ENCODE measurements at regions not wholly inside any gene's neighbourhood (a gene's known extent, or its start where the extent isn't known, plus 50 kb on each side); places are given as distances from the start of the nearest gene placed in this dataset.
"Not testable (repeated sequence)": the region's sequence is repeated elsewhere in the genome, so short reads cannot be mapped to it uniquely, and the experiment has no call there.

DNA sequence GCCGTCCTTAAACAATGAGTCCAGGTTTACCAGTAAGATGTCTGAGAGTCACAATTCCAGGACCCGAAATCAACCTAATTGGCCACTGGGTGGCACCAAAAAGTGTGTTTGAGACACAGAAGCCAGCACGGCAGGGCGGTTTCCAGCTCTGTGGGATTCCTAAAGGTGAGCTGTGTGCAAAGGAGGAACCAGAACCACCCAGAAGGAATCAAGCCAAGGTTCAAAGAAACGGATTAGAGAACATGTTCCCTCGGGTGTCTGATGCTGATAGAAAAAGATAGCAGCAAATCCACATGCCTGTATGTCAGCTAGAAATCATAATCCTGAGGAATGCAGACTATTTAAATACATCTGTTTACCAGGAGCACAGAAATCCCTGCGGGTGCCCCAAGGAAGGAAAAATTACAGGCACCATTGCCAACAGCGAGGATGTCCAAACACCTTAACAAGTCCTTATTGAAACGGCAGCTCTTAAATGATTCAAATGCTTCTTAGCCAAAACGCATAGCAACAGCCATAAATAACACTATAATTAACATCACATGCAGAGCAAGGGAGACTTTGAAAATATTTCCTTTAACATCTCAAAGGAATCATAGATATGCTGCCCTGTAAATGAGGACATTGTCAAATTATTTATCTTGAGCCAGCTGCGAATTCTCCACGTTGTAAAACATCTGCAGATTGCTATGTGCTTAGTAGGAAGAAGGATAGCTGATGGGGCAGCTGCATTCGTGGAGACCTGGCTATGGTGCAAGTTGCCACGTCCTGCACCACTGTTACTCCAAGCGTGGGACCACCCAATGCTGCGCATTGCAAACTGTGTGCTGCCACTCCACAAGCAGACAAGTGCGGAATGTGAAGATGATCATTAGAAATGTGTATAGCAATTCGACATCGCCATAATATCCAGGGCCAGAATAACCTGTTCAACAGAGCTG is 318.7 kb upstream of the NCKAP5 start:
- peak; percentile 83 for ATAC-seq

DNA sequence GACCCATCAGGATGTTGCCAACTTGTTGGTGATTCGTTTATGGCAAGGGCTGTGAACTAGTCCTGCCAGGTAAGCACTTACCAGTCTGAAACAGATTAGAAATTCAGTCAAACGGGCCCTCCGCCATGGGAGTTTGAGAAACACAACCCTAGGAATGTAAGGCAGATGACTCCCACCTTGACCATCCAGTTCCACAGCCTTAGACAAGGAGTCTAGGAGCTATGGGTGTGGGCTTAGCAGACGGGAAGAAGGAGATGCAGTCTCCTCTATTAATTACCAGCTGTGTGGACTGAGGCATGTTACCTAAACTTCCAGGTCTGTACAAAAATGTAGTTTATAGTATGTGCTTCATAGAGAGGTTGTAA is 319.4 kb upstream of the NCKAP5 start:
- ATAC-seq = peak; percentile 68

DNA sequence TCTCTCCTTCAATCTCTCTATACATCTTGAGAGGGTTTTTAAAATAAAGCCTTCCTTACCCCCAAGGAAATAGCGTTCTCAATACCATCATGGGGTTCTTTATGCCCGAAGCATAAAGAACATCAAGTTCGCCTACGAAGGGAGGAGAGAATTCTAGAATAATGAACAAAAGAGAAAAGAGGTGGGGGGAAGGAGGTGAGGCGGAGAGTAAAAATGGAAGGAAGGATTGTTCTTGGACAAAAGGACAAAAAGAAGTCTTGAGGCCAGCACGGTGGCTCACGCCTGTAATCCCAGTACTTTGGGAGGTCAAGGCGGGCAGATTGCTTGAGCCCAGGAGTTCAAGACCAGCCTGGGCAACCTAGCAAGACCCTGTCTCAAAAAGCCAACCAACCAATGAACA is 319.8 kb upstream of the NCKAP5 start:
- no peak for ATAC-seq

DNA sequence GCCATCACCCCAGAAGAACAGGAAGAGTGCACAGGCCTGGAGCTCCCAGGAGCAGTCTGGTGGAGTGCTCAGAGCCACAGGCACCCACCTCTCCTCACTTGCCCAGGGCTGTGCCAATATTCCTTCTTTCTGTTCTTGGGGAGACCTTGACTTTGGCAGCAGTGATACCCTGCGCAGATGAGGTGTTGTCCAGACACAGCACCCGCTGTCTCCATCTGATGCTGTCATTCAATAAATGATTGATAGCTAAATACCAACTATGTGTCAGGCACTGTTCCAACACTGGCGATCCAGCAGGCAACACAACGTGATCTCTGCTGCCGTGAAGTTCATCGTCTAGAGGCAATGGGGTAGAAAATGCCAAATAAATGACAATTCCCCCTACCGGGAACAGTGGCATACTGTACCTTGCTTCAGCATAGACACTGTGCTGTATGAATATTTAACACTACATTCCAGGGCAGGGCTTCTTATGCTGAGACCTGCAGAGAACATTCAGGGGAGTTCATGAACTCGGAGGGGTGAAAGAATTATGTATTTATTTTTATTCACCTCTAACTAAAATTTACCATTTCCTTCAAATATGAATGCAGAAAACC is 320.5 kb upstream of the NCKAP5 start:
- no peak for ATAC-seq

DNA sequence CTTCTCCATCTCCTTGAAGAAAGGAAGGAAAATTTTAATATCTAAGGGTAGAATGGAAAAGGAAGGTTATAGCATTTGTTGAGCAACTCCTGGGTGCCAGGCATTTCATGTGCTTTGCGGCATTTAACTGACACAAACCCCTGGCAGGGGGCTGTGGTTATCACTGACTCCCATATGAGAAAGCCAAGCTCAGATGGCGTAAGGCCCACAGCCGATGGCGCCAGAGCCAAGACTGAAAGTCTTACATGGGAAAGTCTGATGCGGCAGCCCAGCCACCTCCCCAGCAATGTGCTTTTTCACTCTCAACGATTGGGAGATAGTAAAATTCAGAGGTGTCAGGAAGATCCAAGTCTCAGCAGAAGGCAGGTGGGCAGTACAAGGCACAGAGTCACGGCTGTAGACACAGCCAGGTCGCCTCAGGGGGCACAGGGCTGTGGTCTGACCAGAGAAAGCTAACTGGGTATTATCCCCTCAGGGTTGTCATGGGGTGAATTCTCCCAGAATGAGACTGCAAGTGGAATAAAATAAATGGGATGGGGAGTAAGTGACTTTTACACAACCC is 324.2 kb upstream of the NCKAP5 start:
- ATAC-seq = no peak

DNA sequence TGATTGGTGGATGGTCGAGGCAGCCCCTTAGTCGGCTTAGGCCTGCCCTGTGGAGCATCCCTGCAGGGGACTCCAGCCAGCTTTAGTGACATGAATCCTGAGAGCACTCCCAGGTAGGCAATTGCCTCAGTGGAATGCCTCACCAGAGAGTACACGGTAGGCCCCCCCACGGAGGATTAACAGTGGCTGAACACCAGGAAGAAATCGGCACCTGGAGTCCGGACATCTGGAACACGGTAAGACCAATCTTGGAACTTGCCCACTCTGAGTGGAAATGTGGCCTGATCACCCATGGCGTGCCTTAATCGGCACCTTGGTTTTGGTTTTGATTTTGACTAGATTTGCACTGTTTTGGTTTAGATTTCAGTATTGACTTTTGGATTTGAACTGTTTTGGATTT is 326.2 kb upstream of the NCKAP5 start:
- ATAC-seq = no peak

DNA sequence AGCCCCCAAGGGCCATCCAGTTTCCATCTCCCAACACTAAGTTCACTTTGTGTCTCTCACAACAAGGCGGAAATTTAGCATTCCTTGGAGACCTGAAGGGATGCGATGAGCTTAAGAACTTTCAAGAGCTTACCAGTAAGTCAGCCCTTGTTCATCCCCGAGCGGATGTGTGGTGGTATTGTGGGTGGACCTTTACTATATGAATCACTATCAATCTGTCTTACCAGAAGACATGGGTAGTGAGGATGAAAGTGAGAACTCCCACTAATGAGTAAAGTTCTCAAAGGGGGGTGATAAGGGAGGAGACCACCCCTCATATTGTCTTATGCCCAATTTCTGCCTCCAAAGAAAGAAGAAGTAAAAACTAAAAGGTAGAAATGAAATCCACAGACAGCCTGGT is 329.6 kb upstream of the NCKAP5 start:
- not testable (repeated sequence) for ATAC-seq

DNA sequence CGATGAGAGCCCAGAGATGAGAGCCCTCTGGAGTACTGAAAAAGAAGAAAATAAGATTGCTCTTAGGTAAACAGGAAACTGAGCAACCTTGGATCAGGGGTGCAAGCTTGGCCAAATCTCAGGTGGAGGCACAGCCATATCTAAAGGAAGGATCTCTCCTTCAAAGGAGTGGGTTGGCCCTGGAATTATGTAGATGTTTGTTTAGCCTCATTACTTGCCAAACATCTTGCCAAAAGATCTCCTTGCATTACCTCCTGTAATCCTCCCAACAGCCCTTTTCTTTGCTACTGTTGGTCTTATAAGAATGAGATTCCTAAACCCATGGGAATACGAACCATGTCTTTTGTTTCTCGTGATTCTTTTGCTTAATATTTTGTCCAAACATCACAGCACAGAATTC is 332.6 kb upstream of the NCKAP5 start:
- ATAC-seq = no peak

DNA sequence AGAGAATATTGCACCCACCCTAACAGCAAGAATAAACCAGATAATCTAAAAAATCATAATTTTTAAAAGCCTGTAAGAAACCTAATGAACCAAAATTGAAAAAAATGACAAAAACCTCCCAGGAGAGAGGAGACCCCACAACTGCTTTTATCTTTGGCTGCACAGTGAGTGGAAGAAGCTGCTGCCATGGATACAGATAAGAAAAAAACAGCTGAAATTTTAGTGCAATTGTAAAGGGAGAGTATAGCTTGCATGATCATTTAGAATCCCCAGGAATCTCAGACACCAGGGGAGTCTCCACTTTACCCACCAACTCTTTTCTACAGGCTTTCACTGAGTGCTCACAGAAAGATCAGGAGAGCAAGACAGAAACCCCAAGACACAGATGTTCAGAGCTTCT is 338.1 kb upstream of the NCKAP5 start:
- no peak for ATAC-seq

DNA sequence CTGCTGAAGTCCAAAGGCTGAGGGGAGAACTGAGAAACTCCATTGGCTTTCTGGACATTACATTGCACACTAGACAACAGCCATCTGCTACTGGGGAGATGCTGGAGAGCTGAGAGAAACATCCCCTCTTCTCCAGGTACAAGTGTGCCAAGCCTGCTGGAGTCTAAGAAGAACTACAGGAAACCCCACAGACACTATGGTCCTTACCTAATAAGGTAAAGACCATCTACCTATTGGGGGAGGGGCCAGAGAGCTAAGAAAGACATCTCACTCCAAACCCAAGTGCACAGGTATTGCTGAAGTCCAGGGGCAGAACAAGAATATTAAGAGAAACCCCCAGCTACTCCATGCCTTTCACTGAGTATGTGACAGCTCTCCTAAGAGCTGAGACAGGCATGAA is 338.7 kb upstream of the NCKAP5 start:
- ATAC-seq = no peak

DNA sequence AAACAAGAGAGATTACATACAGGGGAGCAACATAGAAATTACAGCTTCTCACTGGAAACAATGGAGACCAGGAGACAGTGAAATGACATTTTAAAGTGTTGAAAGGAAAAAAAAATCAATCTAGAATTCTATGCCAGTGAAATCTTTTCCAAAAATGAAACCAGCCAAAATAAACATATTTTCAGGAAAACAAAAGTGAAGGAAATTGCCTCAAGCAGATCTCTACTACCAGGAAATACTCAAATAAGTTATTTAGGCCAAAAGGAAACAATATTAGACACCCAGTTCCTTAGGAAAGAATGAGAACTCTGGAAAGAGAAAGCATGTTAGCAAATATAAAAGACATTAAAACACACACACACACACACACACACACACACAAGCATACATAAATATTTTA is 339.9 kb upstream of the NCKAP5 start:
- no peak for ATAC-seq

DNA sequence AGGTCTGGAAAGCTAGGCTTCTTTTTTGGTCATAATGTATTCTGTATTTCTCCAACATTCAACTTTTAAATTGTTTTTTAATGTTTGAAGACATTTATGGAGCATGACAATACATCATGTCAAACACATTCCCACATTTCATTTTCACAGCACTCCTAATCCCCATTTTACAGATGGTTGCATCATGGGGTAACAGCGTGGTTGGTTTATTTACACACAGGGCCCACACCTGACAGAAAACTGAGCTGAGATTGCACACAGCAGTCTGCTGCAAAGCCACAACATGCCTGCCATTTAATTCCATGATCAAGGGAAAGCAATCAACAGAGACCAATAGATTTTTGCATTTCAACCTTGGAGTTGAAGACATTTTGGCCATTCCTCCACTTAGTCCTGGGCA is 335.7 kb upstream of the MGAT5 start:
- no peak for ATAC-seq

DNA sequence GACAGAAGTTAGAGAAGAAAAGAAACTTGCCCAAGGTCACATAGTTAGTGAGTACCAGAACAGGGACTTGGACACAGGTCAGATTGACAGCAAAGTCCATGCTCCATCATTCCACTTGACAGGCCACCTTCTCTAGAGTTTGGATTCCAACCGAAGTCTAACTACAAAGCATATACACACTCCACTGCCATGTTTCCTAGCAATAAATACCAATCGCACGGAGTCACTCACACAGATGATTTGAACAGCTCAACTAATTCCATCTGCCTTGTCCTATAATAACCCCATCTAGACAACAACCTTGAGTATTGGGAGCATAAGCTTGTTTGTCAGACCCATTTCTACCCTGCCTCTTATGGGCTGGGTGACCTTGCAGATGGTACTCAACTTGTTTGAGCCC is 334.6 kb upstream of the MGAT5 start:
- ATAC-seq = no peak

DNA sequence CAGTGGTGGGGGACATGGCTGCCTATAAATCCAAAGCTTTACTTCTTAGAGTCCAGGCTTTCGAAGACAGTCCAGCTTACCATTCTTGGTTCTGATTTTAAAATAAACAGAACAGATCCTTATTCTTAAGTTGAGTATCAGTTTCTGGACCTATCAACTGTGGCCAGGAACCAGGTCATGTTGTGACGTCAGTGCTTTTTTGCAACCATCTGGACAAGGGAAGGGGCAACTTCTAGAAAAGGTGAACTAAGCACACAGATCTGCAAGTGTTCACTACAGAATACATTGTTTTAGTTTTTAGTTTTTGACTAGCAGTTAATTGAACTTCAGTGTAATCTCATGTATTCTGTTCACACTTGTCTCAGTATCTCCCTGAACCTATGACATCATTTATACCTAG is 326.0 kb upstream of the MGAT5 start:
- no peak for ATAC-seq

DNA sequence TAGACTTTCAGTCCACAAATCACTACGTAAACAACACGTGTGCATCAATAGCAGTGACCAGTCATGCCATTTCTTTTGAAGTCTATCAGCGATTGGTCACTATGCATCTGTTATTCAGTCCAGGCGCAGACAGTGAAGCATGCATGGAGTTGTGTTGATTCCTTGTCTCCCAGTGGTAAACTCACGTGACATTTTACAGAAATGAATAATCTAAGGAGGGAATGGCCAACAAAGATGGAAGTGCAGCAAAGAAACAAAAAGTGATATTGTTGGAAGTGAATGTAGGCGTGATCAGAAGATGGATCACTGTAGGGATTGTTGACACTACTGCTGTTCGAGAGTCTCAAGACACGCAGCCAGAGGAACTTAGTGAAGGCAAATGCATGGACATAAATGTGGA is 317.8 kb upstream of the MGAT5 start:
- no peak for ATAC-seq

DNA sequence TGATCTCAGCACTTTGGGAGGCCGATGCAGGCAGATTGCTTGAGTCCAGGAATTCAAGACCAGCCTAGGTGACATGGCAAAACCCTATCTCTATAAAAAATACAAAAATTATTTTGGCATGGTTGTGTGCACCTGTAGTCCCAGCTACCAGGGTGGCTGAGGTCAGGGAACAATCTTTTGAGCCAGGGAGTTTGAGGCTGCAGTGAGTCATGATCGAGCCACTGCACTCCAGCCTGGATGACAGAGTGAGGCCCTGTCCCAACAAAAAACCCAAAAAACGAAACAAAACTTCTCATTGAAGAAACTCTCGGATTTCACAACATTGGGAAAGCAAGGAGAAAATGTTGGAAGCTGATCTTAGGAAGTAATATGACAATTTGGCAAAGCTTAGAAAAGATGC is 317.3 kb upstream of the MGAT5 start:
- no peak for ATAC-seq

DNA sequence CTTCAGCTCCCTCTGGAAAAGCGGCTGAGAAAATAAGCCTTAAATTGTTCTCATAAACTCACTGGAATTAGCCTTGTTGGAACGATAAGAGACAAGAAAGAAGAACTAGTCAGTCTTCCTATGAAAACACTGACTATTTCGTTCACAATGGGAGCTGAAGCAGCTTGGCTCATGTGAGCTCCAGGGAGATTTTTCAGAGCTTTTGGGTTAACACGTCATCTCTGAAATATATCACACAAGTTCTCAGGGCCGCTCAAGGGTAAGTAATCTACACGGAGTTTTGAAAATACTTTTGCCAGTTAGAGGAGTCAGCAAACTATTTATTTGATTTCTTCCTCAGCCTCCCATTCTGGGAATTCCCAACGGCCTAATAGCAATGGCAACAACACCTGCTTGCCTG is 316.2 kb upstream of the MGAT5 start:
- ATAC-seq = no peak

DNA sequence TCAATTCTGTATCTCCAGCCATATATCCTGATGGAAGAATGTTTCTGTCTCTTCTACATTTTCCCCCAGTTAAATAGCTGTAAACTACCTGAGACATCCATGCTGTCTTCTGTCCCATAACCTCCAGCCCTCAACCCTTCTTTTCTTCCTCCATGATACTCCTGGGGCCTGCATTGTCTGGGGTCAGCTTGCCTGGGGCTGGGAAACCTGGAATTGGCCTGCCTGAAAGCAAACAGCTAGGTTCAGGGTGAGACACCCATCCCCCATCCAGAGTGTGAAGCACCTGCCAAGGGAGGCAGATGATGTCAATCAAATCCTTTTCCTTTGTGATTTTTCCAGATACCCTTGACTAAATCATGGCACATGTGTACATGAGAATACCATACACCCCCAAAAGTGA is 313.7 kb upstream of the MGAT5 start:
- ATAC-seq = no peak

DNA sequence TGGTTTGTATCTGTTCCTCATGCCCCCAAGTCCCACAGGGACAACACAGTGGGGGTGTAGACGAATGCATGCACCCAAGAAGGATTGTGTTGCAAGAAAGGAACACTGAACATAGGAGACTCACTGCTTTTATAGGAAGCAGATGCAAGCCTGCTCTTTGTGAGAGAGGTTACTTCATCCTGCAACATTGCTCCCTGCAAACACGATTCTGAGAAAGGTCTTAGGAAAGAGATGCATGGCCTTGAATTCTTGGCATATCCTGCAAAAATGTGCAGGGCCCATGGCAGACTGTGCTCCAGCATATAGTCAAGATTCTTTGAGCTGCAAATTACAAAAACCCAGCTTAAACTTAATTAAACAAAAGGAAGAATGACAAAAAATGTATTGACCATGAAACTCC is 312.2 kb upstream of the MGAT5 start:
- ATAC-seq = no peak

DNA sequence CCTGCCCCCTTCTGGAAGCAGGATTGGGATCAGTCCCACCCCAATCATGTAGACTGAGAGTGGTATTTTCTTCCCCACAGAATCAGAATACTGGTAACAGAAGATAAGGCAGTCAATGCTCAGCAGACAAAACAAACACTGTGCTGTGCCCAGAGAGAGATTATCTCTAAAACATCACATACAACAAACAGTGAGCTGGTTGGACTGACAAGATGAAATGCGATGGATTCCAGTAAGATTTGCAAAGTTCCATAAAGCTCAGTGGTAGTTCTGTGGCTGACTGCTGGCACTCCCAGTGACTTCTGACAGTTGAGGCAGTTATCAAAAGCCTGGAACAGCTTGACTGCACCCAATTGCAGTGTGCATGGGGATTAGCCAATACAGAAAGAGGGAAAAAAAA is 311.5 kb upstream of the MGAT5 start:
- ATAC-seq = no peak

DNA sequence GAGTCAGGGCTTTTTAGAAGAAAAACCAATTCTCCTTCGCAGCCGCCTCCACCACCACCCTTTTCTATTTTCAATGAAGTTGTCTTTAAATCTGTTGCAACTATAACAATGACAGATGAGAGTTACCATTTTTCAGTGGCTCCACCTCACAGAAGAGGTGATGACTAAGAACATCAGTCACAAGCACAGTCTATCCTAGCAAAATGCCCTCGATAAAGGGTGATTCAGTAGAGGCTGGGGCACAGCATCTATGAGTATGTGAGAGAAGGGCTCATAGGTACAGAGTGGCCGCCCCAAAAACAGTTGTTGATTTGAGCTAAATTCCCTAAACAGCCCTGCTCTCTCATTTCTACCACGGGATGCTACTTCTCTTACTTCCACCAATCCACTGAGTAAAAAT is 310.8 kb upstream of the MGAT5 start:
- no peak for ATAC-seq

DNA sequence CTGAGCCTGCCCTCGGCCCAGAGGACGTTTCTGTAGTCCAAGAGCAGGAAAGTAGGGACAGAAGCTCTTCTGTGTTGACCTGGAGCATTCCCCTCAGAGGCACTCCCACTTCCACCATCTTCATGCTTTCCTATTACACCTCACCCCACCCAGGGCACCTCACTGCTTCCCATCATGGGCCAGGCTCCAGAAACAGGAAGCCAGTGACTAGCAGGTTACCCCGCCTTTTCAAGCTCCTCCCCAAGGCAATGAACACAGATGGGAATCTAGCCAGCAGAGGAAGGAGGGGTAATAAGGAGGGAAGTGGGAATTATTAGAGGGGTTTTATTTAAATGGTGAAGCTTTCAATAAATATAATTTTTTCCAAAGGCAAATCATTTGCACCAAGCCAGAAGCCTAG is 308.8 kb upstream of the MGAT5 start:
- ATAC-seq = no peak

DNA sequence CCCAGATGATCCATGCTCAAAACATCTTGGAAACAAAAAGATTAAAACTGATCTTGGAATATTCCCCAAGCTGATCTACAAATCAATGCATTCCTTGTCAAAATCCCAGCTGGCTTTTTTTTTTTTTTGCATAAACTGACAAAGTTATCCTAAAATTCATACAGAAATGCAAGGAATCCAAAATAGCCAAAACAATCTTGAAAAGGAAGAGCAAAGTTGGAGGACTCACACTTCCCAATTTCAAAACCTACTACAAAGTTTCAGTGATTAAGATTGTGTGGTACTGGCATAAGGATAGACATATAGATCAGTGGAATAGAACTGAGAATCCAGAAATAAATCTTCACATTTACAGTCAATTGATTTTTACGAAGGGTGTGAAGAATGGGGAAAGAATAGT is 306.8 kb upstream of the MGAT5 start:
- ATAC-seq = no peak

DNA sequence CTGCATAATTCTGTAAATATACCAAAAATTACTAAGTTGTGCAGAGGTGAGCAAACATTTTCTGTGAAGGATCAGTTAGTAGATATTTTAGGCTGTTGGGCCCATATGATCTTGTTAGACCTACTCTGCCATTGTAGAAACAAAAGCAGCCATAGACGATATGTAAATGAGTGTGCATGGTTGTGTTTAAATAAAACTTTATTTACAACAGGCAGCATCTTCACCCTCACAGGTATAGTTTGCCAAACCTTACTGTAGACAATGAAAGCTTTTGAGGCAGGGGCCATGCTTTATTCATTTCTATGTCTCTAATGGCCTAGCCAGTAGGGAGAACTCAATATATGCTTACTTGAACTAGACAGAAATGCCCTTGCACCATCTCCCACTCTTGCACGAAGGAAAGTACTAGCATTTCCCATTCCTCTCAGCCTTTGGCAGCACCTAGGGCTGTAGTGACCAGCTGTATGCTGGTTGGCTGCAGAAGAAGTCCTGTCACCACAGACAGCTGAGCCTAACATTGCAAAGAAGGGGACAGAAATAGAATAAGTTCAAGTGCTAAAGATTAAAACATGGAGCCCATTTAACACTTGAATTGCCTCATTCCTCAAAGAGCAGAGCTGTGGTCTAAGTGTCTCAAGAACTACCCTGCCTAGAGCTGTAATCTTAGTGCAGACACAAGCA is 305.1 kb upstream of the MGAT5 start:
- no peak for ATAC-seq
